ENCODE measurements at regions not wholly inside any gene's neighbourhood (a gene's known extent, or its start where the extent isn't known, plus 50 kb on each side); places are given as distances from the start of the nearest gene placed in this dataset.

GRCh38 chr4:111208970-111209369 lies 586.1 kb upstream of the PITX2 start:
- H3K23ac ChIP-seq (ENCODE audit: insufficient read length): no peak overlapping the region
- no peak overlapping the region for H4K91ac ChIP-seq (replicated peaks; ENCODE audit: insufficient read length, low read length)
- 35% methylated on average over 6 of the region's 6 CpGs; no CpG with 5 or more reads in 1 of the 2 experiments for WGBS, 2 experiments (ENCODE audit: extremely low coverage in 1 of 2, insufficient coverage in 1 of 2, insufficient read length in 1 of 2, insufficient replicate concordance in 2 of 2, low coverage in 1 of 2, low lambda C conversion rate in 2 of 2, missing lambda C conversion rate in 1 of 2)
- no peak overlapping the region for H3K56ac ChIP-seq (replicated peaks; ENCODE audit: insufficient read length, low read depth, low read length)
- no peak overlapping the region for H3K9ac ChIP-seq (replicated peaks in 1 of 4; ENCODE audit: extremely low read depth in 1 of 4, low read depth in 3 of 4, low read length in 3 of 4)
- no peaks in the 10 kb centered on the region for H3K79me2 ChIP-seq (ENCODE audit: control insufficient read depth in 1 of 2, insufficient read depth in 2 of 2, low read length in 2 of 2)
- no peak overlapping the region for H3K4ac ChIP-seq (replicated peaks; ENCODE audit: insufficient read length, low read depth, low read length)
- TF ChIP-seq EP300 (IDR thresholded peaks at IDR 0.05; ENCODE audit: borderline replicate concordance in 1 of 2, low read depth in 2 of 2, low read length in 2 of 2) (peak in 1 of 2 experiments; percentile 64; a peak in 1 of 3 replicates), TAF7 (optimal IDR thresholded peaks at IDR 0.05; ENCODE audit: borderline replicate concordance, low read depth, low read length) (no peak)
- no peaks in the 10 kb centered on the region for H4K20me1 ChIP-seq (replicated peaks in 1 of 2; ENCODE audit: control insufficient read depth in 1 of 2, insufficient read depth in 2 of 2, low read length in 2 of 2)
- no peak overlapping the region for H4K8ac ChIP-seq (ENCODE audit: extremely low read depth, insufficient read depth, low read length)
- peak overlapping the region; percentile 25 to 56; a peak in 3 of 4 replicates for H3K4me2 ChIP-seq (ENCODE audit: insufficient read depth in 1 of 2, low read depth in 2 of 2, low read length in 2 of 2)
- H2BK120ac ChIP-seq (replicated peaks; ENCODE audit: low read depth, low read length): no peak overlapping the region
- H2BK5ac ChIP-seq (ENCODE audit: low read depth, low read length): peak overlapping the region; percentile 55; the same call in 1 of the 2 replicates
- H2AK5ac ChIP-seq (ENCODE audit: low read depth, low read length): no peak overlapping the region
- peak overlapping the region in 1 of 4 experiments; percentile 24; a peak in 1 of 8 replicates for H3K4me3 ChIP-seq (ENCODE audit: extremely low read depth in 1 of 4, insufficient read depth in 2 of 4, low read depth in 3 of 4, low read length in 4 of 4)
- DNase-seq (ENCODE audit: low read depth in 1 of 2, low spot score in 2 of 2) (peak in 1 of 2 experiments; percentile 34), FAIRE-seq (peak; percentile 90)
- no peaks in the 10 kb centered on the region for H3K27me3 ChIP-seq (replicated peaks in 1 of 4; ENCODE audit: control insufficient read depth in 3 of 4, extremely low read depth in 1 of 4, insufficient read depth in 3 of 4, low read length in 3 of 4)
- no peaks in the 10 kb centered on the region for H3K36me3 ChIP-seq (ENCODE audit: control insufficient read depth in 2 of 4, insufficient read depth in 4 of 4, low read length in 3 of 4)
- H3K9me3 ChIP-seq (ENCODE audit: insufficient read depth in 2 of 2, low read depth in 1 of 2, low read length in 1 of 2): no peaks in the 10 kb centered on the region
- no peak overlapping the region for H2AFZ ChIP-seq (ENCODE audit: low read length)
- no peak overlapping the region for H2BK20ac ChIP-seq (ENCODE audit: low read length)
- no peak overlapping the region for H4K5ac ChIP-seq (ENCODE audit: insufficient read length, low read depth, low read length)
- POLR2A ChIA-PET (ENCODE audit: partially characterized antibody): no interaction called here
- no peak overlapping the region for H3K18ac ChIP-seq (ENCODE audit: extremely low read depth, low read length)
- no peak overlapping the region for H3K27ac ChIP-seq (ENCODE audit: low read depth, low read length)
- no peaks in the 10 kb centered on the region for H3K79me1 ChIP-seq (ENCODE audit: low read depth, low read length)
- H3K4me1 ChIP-seq (replicated peaks in 1 of 4; ENCODE audit: control insufficient read depth in 3 of 4, insufficient read depth in 4 of 4, low read length in 3 of 4): peaks cover 2 to 13% (median 9%) of the 10 kb centered on the region in 4 experiments; a peak in 4 of 7 replicates
- H2BK15ac ChIP-seq (ENCODE audit: low read length): no peak overlapping the region
- H3K23me2 ChIP-seq (ENCODE audit: low read depth, low read length): no peaks in the 10 kb centered on the region
- CTCF ChIA-PET (ENCODE audit: partially characterized antibody): interaction anchor here (1.0 kb wide), 1 partner anchor 582 kb away, joined by 3 read pairs; no protein-coding TSS in a partner anchor
- no peak overlapping the region; the same call in 1 of the 2 replicates for H2BK12ac ChIP-seq (ENCODE audit: low read depth, low read length)
- no peak overlapping the region for H3K14ac ChIP-seq (ENCODE audit: insufficient read length)
